HG03159 (cell line): ENCODE measurements at regions not wholly inside any gene's neighbourhood (a gene's known extent, or its start where the extent isn't known, plus 50 kb on each side); places are given as distances from the start of the nearest gene placed in this dataset.

Source experiments
- ATAC-seq: cut with Tn5 transposase; IDR thresholded peaks from one replicate; pipeline ENCODE4 v1.9.1; 2021; ENCODE audit warnings: mild to moderate bottlenecking, moderate library complexity; ENCODE audit not compliant: unreplicated experiment

- ATAC-seq, result no peak
Measured at GRCh38 chr18:8458546-8459215, 150.6 kb upstream of the RAB12 start.

- no peak for ATAC-seq
Measured at GRCh38 chr18:8460748-8461147, 148.5 kb upstream of the RAB12 start.

GRCh38 chr18:8461544-8461943, 147.7 kb upstream of the RAB12 start:
- no peak for ATAC-seq

- no peak for ATAC-seq
Measured at GRCh38 chr18:8462651-8463185, 146.5 kb upstream of the RAB12 start.

- no peak for ATAC-seq
Measured at GRCh38 chr18:8463791-8464190, 145.4 kb upstream of the RAB12 start.

- ATAC-seq, result no peak
Measured at GRCh38 chr18:8468191-8468590, 141.0 kb upstream of the RAB12 start.

- no peak for ATAC-seq
Measured at GRCh38 chr18:8468921-8469335, 140.3 kb upstream of the RAB12 start.

- no peak for ATAC-seq
Measured at GRCh38 chr18:8469544-8470130, 139.6 kb upstream of the RAB12 start.

GRCh38 chr18:8471372-8471771, 137.9 kb upstream of the RAB12 start:
- ATAC-seq, result no peak

- ATAC-seq, result no peak
Measured at GRCh38 chr18:8474661-8475060, 134.6 kb upstream of the RAB12 start.

- no peak for ATAC-seq
Measured at GRCh38 chr18:8477615-8478014, 131.6 kb upstream of the RAB12 start.

GRCh38 chr18:8478166-8478967, 130.9 kb upstream of the RAB12 start:
- peak; percentile 89 for ATAC-seq

- ATAC-seq, result no peak
Measured at GRCh38 chr18:8478968-8479370, 130.3 kb upstream of the RAB12 start.

- no peak for ATAC-seq
Measured at GRCh38 chr18:8479789-8480188, 129.4 kb upstream of the RAB12 start.

- no peak for ATAC-seq
Measured at GRCh38 chr18:8480506-8481328, 128.5 kb upstream of the RAB12 start.

- ATAC-seq, result no peak
Measured at GRCh38 chr18:8484951-8485350, 124.3 kb upstream of the RAB12 start.

GRCh38 chr18:8489761-8490160, 119.5 kb upstream of the RAB12 start:
- ATAC-seq, result no peak

- no peak for ATAC-seq
Measured at GRCh38 chr18:8491516-8491915, 117.7 kb upstream of the RAB12 start.

- ATAC-seq, result no peak
Measured at GRCh38 chr18:8493141-8493540, 116.1 kb upstream of the RAB12 start.

GRCh38 chr18:8496186-8496585, 113.1 kb upstream of the RAB12 start:
- no peak for ATAC-seq

- no peak for ATAC-seq
Measured at GRCh38 chr18:8498905-8499304, 110.3 kb upstream of the RAB12 start.
